ENCODE measurements at regions not wholly inside any gene's neighbourhood (a gene's known extent, or its start where the extent isn't known, plus 50 kb on each side); places are given as distances from the start of the nearest gene placed in this dataset.

GRCh38 chr1:188497020-188497419, 1668.3 kb downstream of the PLA2G4A start:
- no peak for TF ChIP-seq TAF1 (IDR thresholded peaks at IDR 0.05; ENCODE audit: low read depth)
- TF ChIP-seq EP300 (conservative IDR thresholded peaks at IDR 0.05; ENCODE audit: poor library complexity, severe bottlenecking): no peak
- TF ChIP-seq MXI1 (conservative IDR thresholded peaks at IDR 0.05; ENCODE audit: poor library complexity, severe bottlenecking): no peak
- no peak for TF ChIP-seq SMC3 (conservative IDR thresholded peaks at IDR 0.05; ENCODE audit: poor library complexity)
- TF ChIP-seq CTCF (IDR thresholded peaks at IDR 0.05; ENCODE audit: poor library complexity, severe bottlenecking): no peak
- TF ChIP-seq EZH2 (IDR thresholded peaks at IDR 0.05; ENCODE audit: borderline replicate concordance, insufficient read depth, low read length, poor library complexity, severe bottlenecking): no peak
